ENCODE measurements at regions not wholly inside any gene's neighbourhood (a gene's known extent, or its start where the extent isn't known, plus 50 kb on each side); places are given as distances from the start of the nearest gene placed in this dataset.

- TF ChIP-seq CTCF (conservative IDR thresholded peaks at IDR 0.05 in 1 of 2, IDR thresholded peaks at IDR 0.05 in 1 of 2; ENCODE audit: extremely low read depth in 1 of 2, insufficient read depth in 1 of 2, low read depth in 1 of 2, low read length in 2 of 2) (no peak), EZH2 (IDR thresholded peaks at IDR 0.05; ENCODE audit: borderline replicate concordance, low read length) (no peak)
These were observed 67.1 kb upstream of the HK2 start for GRCh38 chr2:74766780-74767179.
